Tibial nerve (tissue), 4 donors: ENCODE measurements at regions not wholly inside any gene's neighbourhood (a gene's known extent, or its start where the extent isn't known, plus 50 kb on each side); places are given as distances from the start of the nearest gene placed in this dataset.

Source experiments
- EP300 ChIP-seq, 2 donors: sonication (generic); formaldehyde crosslinking; IDR thresholded peaks; one replicate each; pipeline ENCODE4 v1.6.1; 2017; ENCODE audit warnings: antibody characterized with exemption in 2 of 2, mild to moderate bottlenecking in 1 of 2
- POLR2A ChIP-seq, 2 donors: fragments of 450-650 bp; IDR thresholded peaks; one replicate each; pipeline ENCODE4 v1.6.1; 2017; ENCODE audit warnings: antibody characterized with exemption in 2 of 2, mild to moderate bottlenecking in 2 of 2, moderate library complexity in 2 of 2
- TF ChIP-seq, protein P1 (sequence below), 5 experiments: fragments of 200-600 bp in 3 of 5; fragments of 450-650 bp in 2 of 5; sonication (generic) in 3 of 5; IDR thresholded peaks; one replicate each; pipeline ENCODE4 v1.5.1; 2016 to 2019; ENCODE audit warnings: antibody characterized with exemption in 5 of 5, mild to moderate bottlenecking in 3 of 5, moderate library complexity in 2 of 5

DNA sequence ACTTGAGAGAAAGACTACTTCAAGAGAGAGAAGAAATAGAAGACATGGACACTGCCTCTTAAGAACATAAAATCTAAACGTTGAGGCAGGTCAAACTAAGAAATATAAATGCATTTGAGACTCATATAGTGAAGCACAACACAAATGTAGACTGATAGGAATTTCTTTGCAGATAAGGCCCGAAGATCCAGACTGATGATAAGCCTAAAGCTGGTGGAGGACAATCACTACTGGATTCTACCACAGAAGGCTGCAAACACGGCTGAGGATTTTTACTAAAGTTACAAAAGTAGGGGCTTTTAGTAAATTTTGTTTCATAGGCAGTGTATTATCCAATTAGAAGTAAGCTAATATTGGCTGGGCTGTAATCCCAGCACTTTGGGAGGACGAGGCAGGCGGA is 278.3 kb downstream of the RAP2B start:
- TF ChIP-seq POLR2A (IDR thresholded peaks at IDR 0.05) (no peak), EP300 (IDR thresholded peaks at IDR 0.05) (no peak)
- TF ChIP-seq, protein P1, sequence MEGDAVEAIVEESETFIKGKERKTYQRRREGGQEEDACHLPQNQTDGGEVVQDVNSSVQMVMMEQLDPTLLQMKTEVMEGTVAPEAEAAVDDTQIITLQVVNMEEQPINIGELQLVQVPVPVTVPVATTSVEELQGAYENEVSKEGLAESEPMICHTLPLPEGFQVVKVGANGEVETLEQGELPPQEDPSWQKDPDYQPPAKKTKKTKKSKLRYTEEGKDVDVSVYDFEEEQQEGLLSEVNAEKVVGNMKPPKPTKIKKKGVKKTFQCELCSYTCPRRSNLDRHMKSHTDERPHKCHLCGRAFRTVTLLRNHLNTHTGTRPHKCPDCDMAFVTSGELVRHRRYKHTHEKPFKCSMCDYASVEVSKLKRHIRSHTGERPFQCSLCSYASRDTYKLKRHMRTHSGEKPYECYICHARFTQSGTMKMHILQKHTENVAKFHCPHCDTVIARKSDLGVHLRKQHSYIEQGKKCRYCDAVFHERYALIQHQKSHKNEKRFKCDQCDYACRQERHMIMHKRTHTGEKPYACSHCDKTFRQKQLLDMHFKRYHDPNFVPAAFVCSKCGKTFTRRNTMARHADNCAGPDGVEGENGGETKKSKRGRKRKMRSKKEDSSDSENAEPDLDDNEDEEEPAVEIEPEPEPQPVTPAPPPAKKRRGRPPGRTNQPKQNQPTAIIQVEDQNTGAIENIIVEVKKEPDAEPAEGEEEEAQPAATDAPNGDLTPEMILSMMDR (IDR thresholded peaks at IDR 0.05), result no peak
